K562 (cell line): ENCODE measurements at regions not wholly inside any gene's neighbourhood (a gene's known extent, or its start where the extent isn't known, plus 50 kb on each side); places are given as distances from the start of the nearest gene placed in this dataset.
"Not testable (repeated sequence)": the region's sequence is repeated elsewhere in the genome, so short reads cannot be mapped to it uniquely, and the experiment has no call there.

ENCODE experiments used
- ATAC-seq: fragments of 200-7000 bp; cut with Tn5 transposase; 3 replicates; pipeline ENCODE4 v1.9.1; 2020; ENCODE audit warnings: moderate library complexity
- BruUV-seq: library from RNA; stranded (reverse); fragments of 400-500 nt; replicated peaks from 2 replicates; lab custom pipeline; 2021; lab: Mats Ljungman, UMichigan
- CTCF ChIA-PET: fragments of 300-600 bp; formaldehyde crosslinking; extraction: SDS; loops from one replicate; lab custom pipeline; 2021; ENCODE audit warnings: low intra/inter-chr PET ratio; lab: Yijun Ruan, JAX
- POLR2A ChIA-PET: fragments of 300-600, 350-650 bp; sonication (Branson Sonifier 250); formaldehyde crosslinking; extraction: SDS; loops from one replicate; lab custom pipeline; 2021; ENCODE audit warnings: antibody characterized with exemption, inconsistent platforms; lab: Yijun Ruan, JAX
- DNase-seq, 4 experiments: peaks; one replicate each; pipeline versions ENCODE4 v3.0.0 to v3.0.0-alpha.2; 2011 to 2018; ENCODE audit warnings: low spot score in 3 of 4, mixed read lengths in 3 of 4; ENCODE audit errors: extremely low read depth in 1 of 4
- FAIRE-seq: peaks from 2 replicates; lab custom pipeline; 2011; peaks lifted over from hg19 to GRCh38; lab: Jason Lieb, UNC
- H2AFZ ChIP-seq: 2 replicates; pipeline ENCODE4 v1.6.0; 2011; ENCODE audit warnings: low read depth, low read length, control low read depth, inconsistent platforms
- H3K27ac ChIP-seq: fragments of 200-600 bp; 3 replicates; pipeline ENCODE4 v1.8.0; 2011; ENCODE audit warnings: low read depth, mild to moderate bottlenecking, control low read depth, inconsistent platforms, low read length, moderate library complexity, mixed read lengths; ENCODE audit errors: extremely low read depth
- H3K27me3 ChIP-seq, 2 experiments: fragments of 300-600 bp in 1 of 2; 2 replicates in 1 of 2; 3 replicates in 1 of 2; pipeline versions ENCODE4 v1.6.0 to v1.8.0; 2011; ENCODE audit warnings: inconsistent platforms in 2 of 2, low read length in 2 of 2, mild to moderate bottlenecking in 1 of 2, mixed read lengths in 1 of 2, moderate library complexity in 1 of 2; ENCODE audit not compliant: control insufficient read depth in 2 of 2, insufficient read depth in 2 of 2
- H3K36me3 ChIP-seq: fragments of 300-600 bp; 3 replicates; pipeline ENCODE4 v1.8.0; 2011; ENCODE audit warnings: mild to moderate bottlenecking, low read length, inconsistent platforms; ENCODE audit not compliant: control insufficient read depth, insufficient read depth
- H3K4me1 ChIP-seq, 2 experiments: fragments of 200-600 bp in 1 of 2; replicated peaks in 1 of 2; 2 replicates in 1 of 2; 3 replicates in 1 of 2; pipeline versions ENCODE4 v1.5.1 to v1.8.0; 2011; ENCODE audit warnings: inconsistent platforms in 2 of 2, low read length in 2 of 2, mild to moderate bottlenecking in 1 of 2, mixed read lengths in 1 of 2, moderate library complexity in 1 of 2; ENCODE audit not compliant: control insufficient read depth in 2 of 2, insufficient read depth in 2 of 2
- H3K4me2 ChIP-seq: 2 replicates; pipeline ENCODE4 v1.6.1; 2011; ENCODE audit warnings: low read length, control low read depth, inconsistent platforms, mixed read lengths; ENCODE audit not compliant: insufficient read depth
- H3K4me3 ChIP-seq: fragments of 200-600 bp; sonication (generic), shearing (Covaris generic); 2 replicates; pipeline ENCODE4 v1.5.1; 2016; ENCODE audit warnings: control low read depth, inconsistent platforms
- H3K79me2 ChIP-seq: fragments of 200-600 bp; 3 replicates; pipeline ENCODE4 v1.8.0; 2011; ENCODE audit warnings: low read length, inconsistent platforms; ENCODE audit not compliant: control insufficient read depth, insufficient read depth
- H3K9ac ChIP-seq, 2 experiments: 2 replicates each; pipeline versions ENCODE4 v1.6.0 to v1.6.1; 2011; ENCODE audit warnings: low read depth in 2 of 2, low read length in 2 of 2, control low read depth in 1 of 2, inconsistent platforms in 1 of 2, mild to moderate bottlenecking in 1 of 2, mixed read lengths in 1 of 2; ENCODE audit not compliant: insufficient read depth in 1 of 2
- H3K9me1 ChIP-seq: one replicate; pipeline ENCODE4 v1.6.0; 2011; ENCODE audit warnings: inconsistent platforms, mild to moderate bottlenecking, low read length, moderate library complexity; ENCODE audit not compliant: control insufficient read depth, insufficient read depth
- H3K9me3 ChIP-seq: replicated peaks from 2 replicates; pipeline ENCODE4 v1.5.1; 2011; ENCODE audit warnings: low read depth, low read length, inconsistent platforms; ENCODE audit not compliant: control insufficient read depth, insufficient read depth
- H4K20me1 ChIP-seq: replicated peaks from 2 replicates; pipeline ENCODE4 v1.6.1; 2011; ENCODE audit warnings: low read length, inconsistent platforms, mixed read lengths; ENCODE audit not compliant: control insufficient read depth, insufficient read depth
- MYC ChIP-seq, 2 experiments: fragments of 250-450 bp in 1 of 2; sonication (Bioruptor Pico) in 1 of 2; IDR thresholded peaks; 2 replicates each; pipeline versions ENCODE4 v1.5.1 to v1.6.1; 2012 to 2021; ENCODE audit warnings: low read depth in 2 of 2, borderline replicate concordance in 1 of 2, improper control_type of control experiment in 1 of 2, low read length in 1 of 2, mild to moderate bottlenecking in 1 of 2, moderate library complexity in 1 of 2
- POLR2G ChIP-seq: fragments of 200-400 bp; formaldehyde crosslinking; IDR thresholded peaks from 2 replicates; pipeline ENCODE4 v1.6.1; 2017; ENCODE audit warnings: low read depth, mild to moderate bottlenecking, antibody characterized with exemption, low read length, moderate library complexity
- WGBS: fragments of 100-300 bp; shearing (Covaris generic); methylation state at CpG from one replicate; pipeline ENCODE4 v1.1.6; 2016; ENCODE audit warnings: low coverage, mixed read lengths; ENCODE audit not compliant: insufficient coverage; ENCODE audit errors: missing lambda C conversion rate; 5-methylcytosine and 5-hydroxymethylcytosine counted together
- in situ Hi-C: fragments of 300-500 bp; cut with MboI; formaldehyde crosslinking; loops from 4 replicates; pipeline ENCODE4 v1.15.0; 2018; ENCODE audit warnings: inconsistent platforms, mixed read lengths
- intact Hi-C: fragments of 100-400 bp; cut with micrococcal nuclease; formaldehyde crosslinking; loops from 2 replicates; pipeline ENCODE4 v1.14.2; 2022

DNA sequence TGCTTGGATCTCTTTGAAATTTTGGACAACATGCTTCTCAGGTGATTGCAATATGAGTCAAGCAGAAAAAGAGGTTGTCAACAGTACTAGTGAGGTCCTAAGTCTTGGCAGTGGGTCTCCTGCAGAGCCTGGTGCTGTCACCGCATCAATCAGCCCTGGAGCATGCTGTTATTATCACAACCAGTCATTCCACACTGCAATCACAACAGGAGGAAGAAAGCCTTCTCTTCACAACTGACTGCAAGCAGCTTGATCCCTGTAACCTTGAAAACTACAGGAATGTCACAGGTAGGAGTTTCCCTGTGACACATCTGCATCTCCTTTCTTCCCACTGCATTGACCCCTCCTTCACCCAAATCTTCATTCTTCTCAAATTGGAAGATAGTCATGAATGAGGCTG is 451.1 kb upstream of the ATP11B start:
- ChIA-PET POLR2A (no interaction called here), CTCF (no interaction called here)
- Histone ChIP-seq H3K27me3 (no peaks in the 10 kb centered on the region), H3K27ac (no peak overlapping the region), H3K9me3 (no peaks in the 10 kb centered on the region), H3K36me3 (no peaks in the 10 kb centered on the region), H3K9ac (no peak overlapping the region), H3K9me1 (no peaks in the 10 kb centered on the region), H4K20me1 (no peaks in the 10 kb centered on the region), H2AFZ (no peak overlapping the region), H3K4me2 (no peak overlapping the region), H3K79me2 (no peaks in the 10 kb centered on the region), H3K4me1 (no peaks in the 10 kb centered on the region), H3K4me3 (no peak overlapping the region)
- TF ChIP-seq MYC (IDR thresholded peaks at IDR 0.05; ENCODE audit: low read depth, low read length) = no peak
- no peak for TF ChIP-seq MYC (CRISPR knock-in tag; IDR thresholded peaks at IDR 0.05; ENCODE audit: borderline replicate concordance, low read depth)
- no peak for TF ChIP-seq POLR2G
- ATAC-seq = no peak
- intact Hi-C loops = no loop called here
- 0% methylated on average over 1 of the region's 1 CpG for WGBS
- peak; percentile 40 for FAIRE-seq
- BruUV-seq = no TSS peak
- in situ Hi-C loops = no loop called here
- no peak for DNase-seq

GRCh38 chr3:182344026-182344425 is 449.3 kb upstream of the ATP11B start:
- in situ Hi-C loops, BruUV-seq, H3K9ac ChIP-seq, H3K27me3 ChIP-seq, POLR2A ChIA-PET, H3K79me2 ChIP-seq, H2AFZ ChIP-seq, H3K9me1 ChIP-seq, H3K4me2 ChIP-seq, intact Hi-C loops, DNase-seq, FAIRE-seq, H3K4me1 ChIP-seq, H4K20me1 ChIP-seq, H3K4me3 ChIP-seq, H3K9me3 ChIP-seq, H3K36me3 ChIP-seq, CTCF ChIA-PET, ATAC-seq, H3K27ac ChIP-seq: not testable (repeated sequence)
